ENCODE measurements at regions not wholly inside any gene's neighbourhood (a gene's known extent, or its start where the extent isn't known, plus 50 kb on each side); places are given as distances from the start of the nearest gene placed in this dataset.

DNA sequence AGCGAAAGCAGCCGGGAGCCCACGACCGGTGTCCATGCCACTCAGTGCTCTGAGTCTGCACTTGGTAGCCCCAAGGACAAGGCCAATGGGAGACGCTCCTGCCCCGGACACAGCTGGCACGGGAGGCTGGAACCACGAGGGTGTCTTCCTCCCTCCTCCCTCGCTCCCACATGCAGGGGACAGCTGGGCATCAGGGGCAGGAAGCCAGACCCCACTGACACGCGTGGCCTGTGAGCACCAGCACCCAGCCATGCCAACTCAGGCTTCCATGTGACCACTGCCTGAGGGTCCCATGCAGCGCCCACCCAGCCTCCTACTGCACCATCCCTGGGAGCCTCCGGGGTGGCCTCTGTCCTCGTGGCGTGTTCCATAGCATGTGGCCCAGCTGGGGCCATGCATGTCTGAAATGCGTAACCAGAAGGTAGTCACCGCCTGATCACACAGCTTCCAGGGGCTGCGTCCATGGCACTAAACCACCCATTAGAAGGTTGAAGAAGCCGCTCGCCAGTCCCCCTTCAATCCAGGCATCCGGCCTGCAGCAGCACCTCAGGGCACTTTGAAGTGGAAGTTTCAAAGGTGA, 323.2 kb upstream of the SALL3 start:
- no peak for DNase-seq (ENCODE audit: low read depth)

DNA sequence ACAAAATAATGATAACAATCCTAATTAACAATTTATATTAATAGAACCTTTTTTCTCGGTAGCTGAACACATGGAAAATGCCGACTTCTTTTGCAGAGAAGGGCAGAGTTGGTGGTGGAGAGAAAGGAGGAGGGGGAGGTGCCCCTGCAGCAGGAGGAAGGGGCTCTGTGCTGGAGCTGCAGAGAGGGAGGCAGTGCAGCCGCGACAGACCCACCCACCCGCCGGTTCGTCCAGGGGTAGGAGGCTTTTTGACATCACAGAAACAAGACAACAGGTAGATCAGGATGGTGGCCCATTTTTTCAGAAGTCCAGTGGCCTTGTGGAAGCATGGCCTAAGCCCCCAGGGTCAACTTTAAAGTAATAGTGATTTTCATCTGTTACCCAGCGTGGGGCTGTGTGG, 321.1 kb upstream of the SALL3 start:
- no peak for DNase-seq (ENCODE audit: low read depth)

- no peak for DNase-seq (ENCODE audit: low read depth)
Observed at GRCh38 chr18:78659057-78659456, 320.6 kb upstream of the SALL3 start.

GRCh38 chr18:78659748-78660147, 319.9 kb upstream of the SALL3 start:
- DNase-seq (ENCODE audit: low read depth), result no peak

GRCh38 chr18:78660311-78660710, 319.3 kb upstream of the SALL3 start:
- no peak for DNase-seq (ENCODE audit: low read depth)

DNA sequence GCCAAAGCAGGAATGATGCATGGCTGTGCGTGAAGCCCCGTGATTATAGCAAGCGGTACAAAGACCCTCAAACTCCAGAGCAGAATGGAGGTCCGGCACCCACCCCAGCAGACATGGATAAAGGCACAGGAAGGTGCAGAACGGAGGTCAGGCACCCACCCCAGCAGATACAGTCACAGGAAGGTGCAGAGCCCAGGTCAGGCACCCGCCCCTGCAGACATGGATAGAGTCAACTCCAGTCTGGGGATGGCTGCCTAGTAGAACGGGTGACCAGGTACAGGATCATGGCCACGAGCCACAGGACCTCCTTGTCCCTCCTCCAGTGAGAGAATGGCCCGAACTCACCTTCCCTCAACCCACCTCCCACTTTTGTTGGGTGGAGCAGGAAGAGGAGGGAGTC, 318.3 kb upstream of the SALL3 start:
- no peak for DNase-seq (ENCODE audit: low read depth)

GRCh38 chr18:78662879-78663278, 316.7 kb upstream of the SALL3 start:
- no peak for DNase-seq (ENCODE audit: low read depth)

GRCh38 chr18:78664048-78664447, 315.6 kb upstream of the SALL3 start:
- DNase-seq (ENCODE audit: low read depth), result no peak

DNA sequence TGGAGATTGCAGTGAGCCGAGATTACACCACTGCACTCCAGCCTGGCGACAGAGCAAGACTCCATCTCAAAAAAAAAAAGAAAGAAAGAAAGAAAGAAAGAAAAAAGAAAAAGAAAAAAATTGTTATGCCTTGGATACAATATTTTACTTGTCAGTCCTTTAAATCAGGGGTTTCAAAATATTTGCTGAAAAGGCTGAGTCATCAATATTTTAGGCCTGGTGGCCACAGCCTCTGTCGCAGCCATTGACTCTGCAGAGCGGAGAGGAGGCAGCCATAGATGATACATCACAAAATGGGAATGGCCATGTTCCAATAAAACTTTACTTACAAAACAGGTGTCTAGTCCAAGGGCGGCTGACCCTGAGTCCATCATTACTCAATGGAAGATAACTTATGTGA, 314.8 kb upstream of the SALL3 start:
- DNase-seq (ENCODE audit: low read depth), result no peak

GRCh38 chr18:78665644-78666043, 314.0 kb upstream of the SALL3 start:
- DNase-seq (ENCODE audit: low read depth), result no peak

GRCh38 chr18:78666666-78667335, 312.8 kb upstream of the SALL3 start:
- no peak for DNase-seq (ENCODE audit: low read depth)

DNA sequence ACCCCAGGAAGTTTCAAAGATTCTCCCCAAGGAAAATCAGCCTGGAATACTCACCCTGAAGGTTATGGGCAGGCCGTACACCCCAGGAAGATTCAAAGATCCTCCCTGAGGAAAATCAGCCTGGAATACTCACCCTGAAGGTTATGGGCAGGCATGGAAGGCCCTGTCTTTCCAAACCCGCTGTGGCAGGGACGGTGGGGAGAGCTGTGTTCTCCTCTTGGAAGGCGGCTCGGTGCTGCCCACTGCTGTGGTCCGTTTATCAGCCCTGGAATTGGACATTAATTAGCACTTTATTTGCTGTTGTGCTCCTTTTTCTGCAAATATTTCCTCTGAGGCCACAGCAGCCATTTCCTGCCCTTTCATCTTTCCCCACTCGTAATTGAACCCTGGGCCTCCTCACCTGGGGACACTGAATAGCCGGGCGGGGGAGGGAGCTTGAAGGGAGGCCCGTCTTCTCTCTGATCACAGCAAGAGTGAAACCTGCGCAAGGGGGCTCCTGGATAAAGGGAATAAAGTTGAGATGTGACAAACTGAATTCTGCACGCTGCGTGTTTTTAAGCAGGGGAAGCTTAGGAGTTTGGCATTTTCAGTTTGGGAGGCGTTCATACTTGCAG, 308.7 kb upstream of the SALL3 start:
- no peak for DNase-seq (ENCODE audit: low read depth)

GRCh38 chr18:78671551-78671950, 308.1 kb upstream of the SALL3 start:
- DNase-seq (ENCODE audit: low read depth), result no peak

DNA sequence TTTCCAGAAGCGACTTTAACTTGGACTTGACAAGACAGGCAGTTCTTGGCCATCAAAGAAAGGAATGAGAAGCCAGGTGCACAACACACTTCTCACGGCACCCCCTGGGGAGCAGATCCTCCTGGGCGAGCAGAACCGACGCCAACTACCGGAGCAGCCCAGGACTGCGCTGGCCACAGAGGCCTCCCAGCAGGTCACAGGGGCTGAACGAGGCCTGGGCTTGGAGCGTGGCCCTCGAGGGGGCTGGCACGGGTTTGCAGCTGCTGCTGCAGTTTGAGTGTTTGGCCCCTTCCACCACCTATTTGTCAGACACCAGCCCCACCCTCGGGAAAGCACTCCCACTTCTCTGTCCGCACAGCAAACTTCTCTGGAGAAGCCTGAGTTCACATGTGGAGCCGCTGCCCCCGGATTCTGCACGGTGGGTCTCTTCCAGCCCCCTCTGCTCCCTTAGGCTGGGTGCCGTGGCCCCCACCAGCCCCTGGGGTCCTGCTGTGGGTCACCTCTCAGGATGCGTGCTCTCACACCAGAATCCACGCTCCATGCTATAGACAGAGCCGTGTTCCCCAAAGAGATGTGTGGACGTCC, 306.7 kb upstream of the SALL3 start:
- no peak for DNase-seq (ENCODE audit: low read depth)

DNA sequence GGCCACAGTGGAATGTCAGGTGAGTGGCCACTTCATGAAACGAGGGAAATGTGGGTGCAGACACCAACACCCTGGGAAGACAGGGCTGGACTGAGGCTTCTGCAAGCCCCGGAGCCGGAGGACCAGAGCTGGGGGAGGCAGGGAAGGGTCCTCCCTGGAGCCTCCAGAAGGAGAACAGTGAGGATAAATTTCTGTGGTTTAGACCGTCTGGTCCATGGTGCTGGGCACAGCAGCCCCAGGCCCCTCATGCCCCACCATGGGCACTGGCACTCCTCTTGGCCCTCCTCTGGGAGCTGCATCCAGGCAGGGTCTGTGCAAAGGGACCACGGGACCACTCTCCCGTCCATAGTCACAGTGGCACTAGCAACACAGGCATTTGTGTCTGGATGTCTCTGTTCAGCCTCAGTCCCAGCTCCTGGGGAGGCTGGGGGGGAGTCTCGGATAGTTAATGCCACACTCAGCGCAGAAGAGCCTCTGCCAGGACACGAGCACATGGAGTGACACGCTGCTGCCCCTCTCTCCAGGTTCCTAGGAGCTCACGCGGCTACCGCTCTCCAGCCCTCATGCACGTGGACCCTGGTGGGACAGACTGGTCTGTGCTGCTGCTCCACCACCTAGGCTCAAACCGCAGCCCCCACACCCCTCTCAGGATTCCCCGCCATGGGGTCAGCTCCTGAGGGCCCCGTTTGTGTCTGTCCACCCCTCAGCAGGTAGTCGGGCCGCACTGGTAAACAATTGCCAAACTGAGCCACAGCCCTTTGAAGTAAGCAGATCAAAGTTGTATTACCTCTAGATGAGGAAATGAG, 305.9 kb upstream of the SALL3 start:
- no peak for DNase-seq (ENCODE audit: low read depth)

DNA sequence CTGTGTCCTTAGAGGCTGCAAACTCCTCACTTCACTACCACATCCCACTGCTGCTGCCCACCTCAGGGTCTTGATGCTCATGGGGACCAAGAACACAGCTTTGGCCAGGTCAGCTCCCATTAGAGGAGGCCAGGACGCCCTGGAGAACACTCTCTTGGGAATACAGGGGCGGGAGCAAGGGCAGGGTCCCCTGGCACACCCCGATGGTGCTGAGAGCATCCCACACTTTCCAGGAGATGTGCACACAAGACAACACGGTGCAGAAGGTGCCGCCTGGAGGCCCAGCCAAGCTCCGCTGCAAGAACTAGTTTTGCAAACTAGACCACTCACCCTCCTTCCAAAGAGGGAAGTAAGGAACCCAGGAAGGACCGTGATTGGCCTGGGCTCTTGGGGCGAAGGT, 304.4 kb upstream of the SALL3 start:
- no peak for DNase-seq (ENCODE audit: low read depth)

DNA sequence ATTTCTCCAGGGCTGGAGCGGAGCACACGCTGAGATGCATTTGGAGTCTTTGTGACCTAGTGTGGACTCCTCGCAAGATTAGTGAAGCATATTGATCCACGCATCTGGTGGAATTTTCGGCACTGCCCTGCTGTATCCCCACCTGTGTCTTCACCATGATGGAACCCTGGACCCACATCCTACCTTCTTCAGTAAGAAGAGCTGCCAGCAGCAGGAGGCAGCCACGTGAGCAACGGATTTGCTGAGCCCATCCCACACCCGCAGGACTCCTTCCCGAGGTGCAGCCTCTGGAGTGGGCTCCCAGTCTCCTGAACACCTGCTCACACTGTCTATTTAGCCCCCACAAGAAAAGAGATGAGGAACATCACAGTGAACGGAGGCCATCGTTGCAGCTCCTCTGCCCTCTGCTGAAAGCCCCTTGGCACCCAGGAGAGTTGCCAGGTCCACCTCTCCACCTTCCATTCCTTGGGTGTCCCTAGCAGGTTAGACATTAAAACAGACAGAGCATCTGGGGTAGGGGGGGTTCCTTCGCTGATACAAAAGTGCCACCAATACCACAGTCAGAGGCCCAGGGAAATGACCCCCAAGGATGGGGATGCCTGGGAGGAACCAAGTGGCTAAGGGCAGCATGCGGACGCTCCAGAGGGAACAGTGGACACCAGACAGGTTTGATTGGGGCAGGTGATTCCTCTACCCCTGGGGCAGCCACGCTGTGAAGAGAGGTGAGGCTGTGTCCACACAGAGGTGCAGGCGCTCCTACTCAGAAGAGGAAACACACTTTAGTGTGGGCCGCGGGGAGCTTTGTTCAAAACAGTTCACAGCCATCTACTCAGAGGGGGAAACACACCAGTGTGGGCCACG, 302.8 kb upstream of the SALL3 start:
- no peak for DNase-seq (ENCODE audit: low read depth)

- no peak for DNase-seq (ENCODE audit: low read depth)
Observed at GRCh38 chr18:78677483-78678317, 301.9 kb upstream of the SALL3 start.

- no peak for DNase-seq (ENCODE audit: low read depth)
Observed at GRCh38 chr18:78678318-78678695, 301.3 kb upstream of the SALL3 start.

GRCh38 chr18:78679031-78679430, 300.6 kb upstream of the SALL3 start:
- DNase-seq (ENCODE audit: low read depth), result no peak
